MM.1S (cell line): ENCODE measurements at regions not wholly inside any gene's neighbourhood (a gene's known extent, or its start where the extent isn't known, plus 50 kb on each side); places are given as distances from the start of the nearest gene placed in this dataset.

Experiments used
- DNase-seq: peaks from one replicate; pipeline ENCODE4 v3.0.0-alpha.2; 2015
- H2AFZ ChIP-seq: fragments of 300-600 bp; sonication (generic); 2 replicates; pipeline ENCODE4 v1.6.0; 2016; ENCODE audit warnings: antibody characterized with exemption, low read length
- H3F3A ChIP-seq: fragments of 300-600 bp; sonication (generic); 2 replicates; pipeline ENCODE4 v1.6.1; 2016; ENCODE audit warnings: mild to moderate bottlenecking, antibody characterized with exemption, low read length, moderate library complexity, mixed read lengths; ENCODE audit not compliant: insufficient read depth
- H3K27ac ChIP-seq: fragments of 300-600 bp; sonication (generic); 2 replicates; pipeline ENCODE4 v1.5.1; 2016; ENCODE audit warnings: mild to moderate bottlenecking, low read length
- H3K27me3 ChIP-seq: fragments of 300-600 bp; sonication (generic); replicated peaks from 2 replicates; pipeline ENCODE4 v1.6.0; 2016; ENCODE audit warnings: low read length; ENCODE audit not compliant: insufficient read depth
- H3K36me3 ChIP-seq: fragments of 300-600 bp; sonication (generic); replicated peaks from 2 replicates; pipeline ENCODE4 v1.6.1; 2016; ENCODE audit warnings: mild to moderate bottlenecking, low read length, mixed read lengths; ENCODE audit not compliant: insufficient read depth
- H3K4me1 ChIP-seq: fragments of 300-600 bp; sonication (generic); 2 replicates; pipeline ENCODE4 v1.6.1; 2016; ENCODE audit warnings: low read length, mixed read lengths
- H3K4me2 ChIP-seq: fragments of 300-600 bp; sonication (generic); 2 replicates; pipeline ENCODE4 v1.6.0; 2016; ENCODE audit warnings: low read depth, low read length
- H3K4me3 ChIP-seq: fragments of 300-600 bp; sonication (generic); 2 replicates; pipeline ENCODE4 v1.5.1; 2016; ENCODE audit warnings: low read length, mixed read lengths
- H3K79me2 ChIP-seq: fragments of 300-600 bp; sonication (generic); 2 replicates; pipeline ENCODE4 v1.6.1; 2016; ENCODE audit warnings: mixed run types, low read length, mixed read lengths
- H3K9ac ChIP-seq: fragments of 300-600 bp; sonication (generic); 2 replicates; pipeline ENCODE4 v1.6.1; 2016; ENCODE audit warnings: low read length, mixed read lengths
- H3K9me2 ChIP-seq: fragments of 300-600 bp; sonication (generic); replicated peaks from 2 replicates; pipeline ENCODE4 v1.6.1; 2016; ENCODE audit warnings: mild to moderate bottlenecking, low read length, mixed read lengths; ENCODE audit not compliant: insufficient read depth
- H3K9me3 ChIP-seq: fragments of 300-600 bp; sonication (generic); replicated peaks from 2 replicates; pipeline ENCODE4 v1.6.1; 2016; ENCODE audit warnings: mild to moderate bottlenecking, low read length, mixed read lengths; ENCODE audit not compliant: insufficient read depth
- H4K20me1 ChIP-seq: fragments of 300-600 bp; sonication (generic); 2 replicates; pipeline ENCODE4 v1.6.1; 2016; ENCODE audit warnings: mild to moderate bottlenecking, low read length, moderate library complexity, mixed read lengths; ENCODE audit not compliant: insufficient read depth
- EZH2 ChIP-seq: fragments of 300-600 bp; sonication (generic); optimal IDR thresholded peaks from 2 replicates; pipeline ENCODE3; 2017; ENCODE audit warnings: low read depth, mild to moderate bottlenecking, antibody characterized with exemption, low read length, mixed read lengths
- EZH2phosphoT487 ChIP-seq: fragments of 300-600 bp; sonication (generic); IDR thresholded peaks from 2 replicates; pipeline ENCODE4 v1.6.1; 2018; ENCODE audit warnings: antibody characterized with exemption, low read length
- TF ChIP-seq, protein P1 (sequence below): fragments of 300-600 bp; sonication (generic); IDR thresholded peaks from 2 replicates; pipeline ENCODE4 v1.5.1; 2016; ENCODE audit warnings: antibody characterized with exemption, low read length, mixed read lengths

DNA sequence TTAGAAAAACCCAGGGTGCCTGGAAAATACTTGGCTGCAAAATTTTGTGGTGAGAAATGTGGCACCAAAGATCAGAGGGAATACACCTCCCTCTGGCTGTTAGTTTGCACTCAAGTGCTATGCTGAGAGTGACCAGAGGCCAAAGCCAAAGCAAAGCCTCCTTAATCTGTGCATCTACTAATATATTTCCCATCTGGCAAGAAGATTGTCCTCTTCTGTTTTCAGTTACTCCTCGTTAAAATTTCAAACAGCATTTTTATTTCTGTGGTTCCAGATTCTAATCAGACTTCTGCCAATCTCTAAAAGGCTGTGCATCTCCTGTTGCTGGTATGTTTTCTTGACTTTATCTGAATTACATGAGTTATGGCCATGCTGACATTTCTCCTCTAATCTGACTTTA is 327.4 kb downstream of the TBX15 start:
- TF ChIP-seq, protein P1, sequence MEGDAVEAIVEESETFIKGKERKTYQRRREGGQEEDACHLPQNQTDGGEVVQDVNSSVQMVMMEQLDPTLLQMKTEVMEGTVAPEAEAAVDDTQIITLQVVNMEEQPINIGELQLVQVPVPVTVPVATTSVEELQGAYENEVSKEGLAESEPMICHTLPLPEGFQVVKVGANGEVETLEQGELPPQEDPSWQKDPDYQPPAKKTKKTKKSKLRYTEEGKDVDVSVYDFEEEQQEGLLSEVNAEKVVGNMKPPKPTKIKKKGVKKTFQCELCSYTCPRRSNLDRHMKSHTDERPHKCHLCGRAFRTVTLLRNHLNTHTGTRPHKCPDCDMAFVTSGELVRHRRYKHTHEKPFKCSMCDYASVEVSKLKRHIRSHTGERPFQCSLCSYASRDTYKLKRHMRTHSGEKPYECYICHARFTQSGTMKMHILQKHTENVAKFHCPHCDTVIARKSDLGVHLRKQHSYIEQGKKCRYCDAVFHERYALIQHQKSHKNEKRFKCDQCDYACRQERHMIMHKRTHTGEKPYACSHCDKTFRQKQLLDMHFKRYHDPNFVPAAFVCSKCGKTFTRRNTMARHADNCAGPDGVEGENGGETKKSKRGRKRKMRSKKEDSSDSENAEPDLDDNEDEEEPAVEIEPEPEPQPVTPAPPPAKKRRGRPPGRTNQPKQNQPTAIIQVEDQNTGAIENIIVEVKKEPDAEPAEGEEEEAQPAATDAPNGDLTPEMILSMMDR: no peak
- TF ChIP-seq EZH2phosphoT487 (no peak), EZH2 (no peak)
- H3K79me2 ChIP-seq: no peaks in the 10 kb centered on the region
- H3K4me2 ChIP-seq: no peak overlapping the region
- H3K27ac ChIP-seq: no peak overlapping the region
- H3K9me2 ChIP-seq: no peaks in the 10 kb centered on the region
- no peak overlapping the region for H3K9ac ChIP-seq
- no peak overlapping the region for H2AFZ ChIP-seq
- no peaks in the 10 kb centered on the region for H3K4me1 ChIP-seq
- H3F3A ChIP-seq: no peaks in the 10 kb centered on the region
- H3K27me3 ChIP-seq: no peaks in the 10 kb centered on the region
- H4K20me1 ChIP-seq: no peaks in the 10 kb centered on the region
- H3K4me3 ChIP-seq: no peak overlapping the region
- H3K36me3 ChIP-seq: no peaks in the 10 kb centered on the region
- H3K9me3 ChIP-seq: no peaks in the 10 kb centered on the region
- DNase-seq: no peak

DNA sequence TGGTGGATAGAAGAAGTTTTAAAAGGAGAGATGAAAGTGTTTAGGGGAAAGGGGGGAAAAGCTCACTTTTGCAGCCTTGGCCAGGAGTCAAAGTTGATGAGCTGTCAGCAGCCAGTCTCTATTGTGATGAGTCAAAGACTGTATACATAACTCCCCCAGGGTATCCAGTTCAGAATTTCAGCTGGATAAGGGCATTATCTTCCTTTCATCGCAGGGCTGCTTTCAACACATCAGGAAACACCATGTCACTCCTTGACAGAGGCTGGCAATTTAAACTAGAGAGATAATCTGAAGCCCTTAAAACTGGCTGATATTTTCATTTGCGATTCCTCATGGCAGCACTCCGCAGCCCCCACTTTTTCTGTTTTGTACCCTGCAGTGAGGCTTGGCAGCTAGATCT is 328.5 kb downstream of the TBX15 start:
- TF ChIP-seq EZH2: no peak
- TF ChIP-seq, protein P1: no peak
- TF ChIP-seq EZH2phosphoT487: no peak
- Histone ChIP-seq H3K9me2 (no peaks in the 10 kb centered on the region), H3K4me1 (no peaks in the 10 kb centered on the region), H4K20me1 (no peaks in the 10 kb centered on the region), H3K27ac (no peak overlapping the region), H3K36me3 (no peaks in the 10 kb centered on the region), H3K4me2 (no peak overlapping the region), H2AFZ (no peak overlapping the region), H3K9me3 (no peaks in the 10 kb centered on the region), H3F3A (no peaks in the 10 kb centered on the region), H3K4me3 (no peak overlapping the region), H3K9ac (no peak overlapping the region), H3K79me2 (no peaks in the 10 kb centered on the region), H3K27me3 (no peaks in the 10 kb centered on the region)
- no peak for DNase-seq

DNA sequence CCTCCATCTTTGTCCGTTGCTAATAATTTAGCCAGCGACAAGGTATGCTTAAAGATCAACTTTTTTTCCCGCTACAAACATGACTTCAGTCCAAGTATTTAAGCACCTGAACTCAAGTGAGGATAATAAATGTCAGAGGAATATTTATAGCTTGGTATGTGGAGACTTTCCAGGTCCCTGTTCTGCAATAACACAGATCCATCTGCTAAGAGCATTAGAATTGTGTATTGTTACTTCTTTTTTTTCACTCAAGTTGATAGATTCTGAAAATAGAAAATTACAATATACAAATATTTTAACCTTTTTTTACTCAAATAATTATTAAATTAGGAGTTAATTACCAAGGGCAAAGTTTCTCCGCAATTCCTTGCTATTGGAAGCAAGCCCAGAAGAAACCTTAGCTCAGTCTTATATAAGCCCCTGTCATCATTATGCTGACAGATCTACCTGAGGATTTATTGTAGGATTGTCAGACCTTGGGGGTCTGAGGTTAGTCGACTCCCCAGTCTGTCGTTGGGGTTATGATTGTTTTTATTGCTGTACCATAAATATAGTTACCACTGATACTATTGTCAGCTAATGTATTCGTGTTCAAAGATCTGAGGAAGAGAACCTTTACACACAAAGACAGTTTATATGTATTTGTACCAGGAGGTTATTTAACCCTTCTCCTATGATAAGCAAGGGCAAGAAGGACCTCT is 337.9 kb downstream of the TBX15 start:
- H3K79me2 ChIP-seq: no peaks in the 10 kb centered on the region

More for the DNA sequence above, 337.9 kb downstream of the TBX15 start:
- Histone ChIP-seq H3K4me2 (no peak overlapping the region), H3F3A (no peaks in the 10 kb centered on the region), H3K4me3 (no peak overlapping the region), H3K9me3 (no peaks in the 10 kb centered on the region), H3K9ac (no peak overlapping the region), H2AFZ (no peak overlapping the region), H3K27me3 (no peaks in the 10 kb centered on the region), H3K4me1 (no peaks in the 10 kb centered on the region), H3K36me3 (no peaks in the 10 kb centered on the region), H4K20me1 (no peaks in the 10 kb centered on the region), H3K27ac (no peak overlapping the region), H3K9me2 (no peaks in the 10 kb centered on the region)
- no peak for TF ChIP-seq EZH2
- TF ChIP-seq, protein P1: no peak
- no peak for TF ChIP-seq EZH2phosphoT487
- DNase-seq: no peak
